Liver (tissue), 2 donors: ENCODE measurements at regions not wholly inside any gene's neighbourhood (a gene's known extent, or its start where the extent isn't known, plus 50 kb on each side); places are given as distances from the start of the nearest gene placed in this dataset.

Experiments used
- TF ChIP-seq, protein P1 (sequence below): fragments of 150-350 bp; IDR thresholded peaks from 2 replicates; pipeline ENCODE4 v1.5.1; 2017; ENCODE audit warnings: improper control_type of control experiment, low read depth, low read length; ENCODE audit not compliant: missing input control
- TF ChIP-seq, protein P2 (sequence below): IDR thresholded peaks from 2 replicates; pipeline ENCODE4 v1.6.1; 2016; ENCODE audit warnings: antibody characterized with exemption, mild to moderate bottlenecking
- donor health status: healthy.

GRCh38 chr2:57408587-57408986 is 638.0 kb upstream of the VRK2 start:
- TF ChIP-seq, protein P1, sequence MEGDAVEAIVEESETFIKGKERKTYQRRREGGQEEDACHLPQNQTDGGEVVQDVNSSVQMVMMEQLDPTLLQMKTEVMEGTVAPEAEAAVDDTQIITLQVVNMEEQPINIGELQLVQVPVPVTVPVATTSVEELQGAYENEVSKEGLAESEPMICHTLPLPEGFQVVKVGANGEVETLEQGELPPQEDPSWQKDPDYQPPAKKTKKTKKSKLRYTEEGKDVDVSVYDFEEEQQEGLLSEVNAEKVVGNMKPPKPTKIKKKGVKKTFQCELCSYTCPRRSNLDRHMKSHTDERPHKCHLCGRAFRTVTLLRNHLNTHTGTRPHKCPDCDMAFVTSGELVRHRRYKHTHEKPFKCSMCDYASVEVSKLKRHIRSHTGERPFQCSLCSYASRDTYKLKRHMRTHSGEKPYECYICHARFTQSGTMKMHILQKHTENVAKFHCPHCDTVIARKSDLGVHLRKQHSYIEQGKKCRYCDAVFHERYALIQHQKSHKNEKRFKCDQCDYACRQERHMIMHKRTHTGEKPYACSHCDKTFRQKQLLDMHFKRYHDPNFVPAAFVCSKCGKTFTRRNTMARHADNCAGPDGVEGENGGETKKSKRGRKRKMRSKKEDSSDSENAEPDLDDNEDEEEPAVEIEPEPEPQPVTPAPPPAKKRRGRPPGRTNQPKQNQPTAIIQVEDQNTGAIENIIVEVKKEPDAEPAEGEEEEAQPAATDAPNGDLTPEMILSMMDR = no peak
- TF ChIP-seq, protein P2, sequence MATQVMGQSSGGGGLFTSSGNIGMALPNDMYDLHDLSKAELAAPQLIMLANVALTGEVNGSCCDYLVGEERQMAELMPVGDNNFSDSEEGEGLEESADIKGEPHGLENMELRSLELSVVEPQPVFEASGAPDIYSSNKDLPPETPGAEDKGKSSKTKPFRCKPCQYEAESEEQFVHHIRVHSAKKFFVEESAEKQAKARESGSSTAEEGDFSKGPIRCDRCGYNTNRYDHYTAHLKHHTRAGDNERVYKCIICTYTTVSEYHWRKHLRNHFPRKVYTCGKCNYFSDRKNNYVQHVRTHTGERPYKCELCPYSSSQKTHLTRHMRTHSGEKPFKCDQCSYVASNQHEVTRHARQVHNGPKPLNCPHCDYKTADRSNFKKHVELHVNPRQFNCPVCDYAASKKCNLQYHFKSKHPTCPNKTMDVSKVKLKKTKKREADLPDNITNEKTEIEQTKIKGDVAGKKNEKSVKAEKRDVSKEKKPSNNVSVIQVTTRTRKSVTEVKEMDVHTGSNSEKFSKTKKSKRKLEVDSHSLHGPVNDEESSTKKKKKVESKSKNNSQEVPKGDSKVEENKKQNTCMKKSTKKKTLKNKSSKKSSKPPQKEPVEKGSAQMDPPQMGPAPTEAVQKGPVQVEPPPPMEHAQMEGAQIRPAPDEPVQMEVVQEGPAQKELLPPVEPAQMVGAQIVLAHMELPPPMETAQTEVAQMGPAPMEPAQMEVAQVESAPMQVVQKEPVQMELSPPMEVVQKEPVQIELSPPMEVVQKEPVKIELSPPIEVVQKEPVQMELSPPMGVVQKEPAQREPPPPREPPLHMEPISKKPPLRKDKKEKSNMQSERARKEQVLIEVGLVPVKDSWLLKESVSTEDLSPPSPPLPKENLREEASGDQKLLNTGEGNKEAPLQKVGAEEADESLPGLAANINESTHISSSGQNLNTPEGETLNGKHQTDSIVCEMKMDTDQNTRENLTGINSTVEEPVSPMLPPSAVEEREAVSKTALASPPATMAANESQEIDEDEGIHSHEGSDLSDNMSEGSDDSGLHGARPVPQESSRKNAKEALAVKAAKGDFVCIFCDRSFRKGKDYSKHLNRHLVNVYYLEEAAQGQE = no peak
